Ovary (tissue), 3 donors: ENCODE measurements at regions not wholly inside any gene's neighbourhood (a gene's known extent, or its start where the extent isn't known, plus 50 kb on each side); places are given as distances from the start of the nearest gene placed in this dataset.

ENCODE experiments used
- CTCF ChIP-seq, 3 donors: fragments of 450-650 bp in 2 of 3; fragments of 200-600 bp in 1 of 3; IDR thresholded peaks; one replicate each; pipeline versions ENCODE4 v1.5.1 to v1.8.0; 2016 to 2022; ENCODE audit warnings: antibody characterized with exemption in 3 of 3, mild to moderate bottlenecking in 1 of 3
- POLR2A ChIP-seq: fragments of 450-650 bp; IDR thresholded peaks from one replicate; pipeline ENCODE4 v1.6.1; 2017; ENCODE audit warnings: antibody characterized with exemption, mild to moderate bottlenecking, moderate library complexity
- donor health status: DM: no; HTN: no; CAD: no.

- TF ChIP-seq CTCF (IDR thresholded peaks at IDR 0.05) (no peak), POLR2A (no peak)
Observed at GRCh38 chr10:43702936-43703281, 54.2 kb upstream of the ZNF32 start.
